Ovary (tissue), 7 donors: ENCODE measurements at regions not wholly inside any gene's neighbourhood (a gene's known extent, or its start where the extent isn't known, plus 50 kb on each side); places are given as distances from the start of the nearest gene placed in this dataset.

Experiments
- DNase-seq, 5 donors: peaks; one replicate each; pipeline ENCODE4 v3.0.0-alpha.2; 2019 to 2020
- H3K27ac ChIP-seq, 2 donors: fragments of 200-600 bp; one replicate each; pipeline versions ENCODE4 v1.5.1 to v1.8.0; 2019 to 2022
- H3K27me3 ChIP-seq: fragments of 200-600 bp; one replicate; pipeline ENCODE4 v1.8.0; 2022
- H3K36me3 ChIP-seq: fragments of 200-600 bp; sonication (generic); one replicate; pipeline ENCODE4 v1.5.1; 2019
- H3K4me1 ChIP-seq: one replicate; pipeline ENCODE4 v1.8.1; 2013; ENCODE audit warnings: mild to moderate bottlenecking, moderate library complexity; ENCODE audit not compliant: insufficient read depth
- H3K4me3 ChIP-seq: fragments of 200-600 bp; sonication (generic); one replicate; pipeline ENCODE4 v1.5.1; 2017
- H3K9me3 ChIP-seq, 2 donors: fragments of 200-600 bp in 1 of 2; sonication (generic) in 1 of 2; one replicate each; pipeline versions ENCODE4 v1.5.1 to v1.8.1; 2013 to 2019; ENCODE audit warnings: mild to moderate bottlenecking in 1 of 2, moderate library complexity in 1 of 2
- EP300 ChIP-seq: sonication (generic); formaldehyde crosslinking; IDR thresholded peaks from one replicate; pipeline ENCODE4 v1.6.1; 2017; ENCODE audit warnings: antibody characterized with exemption
- POLR2A ChIP-seq: fragments of 450-650 bp; IDR thresholded peaks from one replicate; pipeline ENCODE4 v1.6.1; 2017; ENCODE audit warnings: antibody characterized with exemption, mild to moderate bottlenecking, moderate library complexity
- WGBS, 3 donors: extraction: QIAGEN DNeasy Blood & Tissue Kit in 1 of 3; methylation state at CpG; one replicate each; pipeline versions ENCODE4 v1.1.5 to v1.1.7; 2013 to 2017; 5-methylcytosine and 5-hydroxymethylcytosine counted together
- intact Hi-C, 4 donors: fragments of 100-400 bp; cut with DNase I; formaldehyde crosslinking; loops; one replicate each; pipeline versions ENCODE4 v1.11.0 to v1.15.1; 2022 to 2023
- TF ChIP-seq, protein P1 (sequence below), 3 donors: fragments of 450-650 bp in 2 of 3; fragments of 200-600 bp in 1 of 3; IDR thresholded peaks; one replicate each; pipeline versions ENCODE4 v1.5.1 to v1.8.0; 2016 to 2022; ENCODE audit warnings: antibody characterized with exemption in 3 of 3, mild to moderate bottlenecking in 1 of 3
- donor health status: DM: no; HTN: no; CAD: no; lungs with moderate emphysema.
- donor health status: DM: no; HTN: no; CAD: no.
- donor health status: Bipolar disorder and iron deficiency.
- donor health status: DM: no; HTN: no; CAD: no.
- donor health status: DM: yes; HTN: yes; CAD: no.

GRCh38 chr1:177754603-177755002 lies 215.3 kb downstream of the SEC16B start:
- H3K27me3 ChIP-seq, result no peaks in the 10 kb centered on the region
- no peaks in the 10 kb centered on the region for H3K4me1 ChIP-seq
- whole genome bisulfite sequencing, 3 donors, result 28 to 39% (median 28%) methylated on average over 2 of the region's 2 CpGs
- no peaks in the 10 kb centered on the region for H3K9me3 ChIP-seq
- no peak for DNase-seq
- TF ChIP-seq POLR2A (no peak), EP300 (no peak)
- TF ChIP-seq, protein P1, sequence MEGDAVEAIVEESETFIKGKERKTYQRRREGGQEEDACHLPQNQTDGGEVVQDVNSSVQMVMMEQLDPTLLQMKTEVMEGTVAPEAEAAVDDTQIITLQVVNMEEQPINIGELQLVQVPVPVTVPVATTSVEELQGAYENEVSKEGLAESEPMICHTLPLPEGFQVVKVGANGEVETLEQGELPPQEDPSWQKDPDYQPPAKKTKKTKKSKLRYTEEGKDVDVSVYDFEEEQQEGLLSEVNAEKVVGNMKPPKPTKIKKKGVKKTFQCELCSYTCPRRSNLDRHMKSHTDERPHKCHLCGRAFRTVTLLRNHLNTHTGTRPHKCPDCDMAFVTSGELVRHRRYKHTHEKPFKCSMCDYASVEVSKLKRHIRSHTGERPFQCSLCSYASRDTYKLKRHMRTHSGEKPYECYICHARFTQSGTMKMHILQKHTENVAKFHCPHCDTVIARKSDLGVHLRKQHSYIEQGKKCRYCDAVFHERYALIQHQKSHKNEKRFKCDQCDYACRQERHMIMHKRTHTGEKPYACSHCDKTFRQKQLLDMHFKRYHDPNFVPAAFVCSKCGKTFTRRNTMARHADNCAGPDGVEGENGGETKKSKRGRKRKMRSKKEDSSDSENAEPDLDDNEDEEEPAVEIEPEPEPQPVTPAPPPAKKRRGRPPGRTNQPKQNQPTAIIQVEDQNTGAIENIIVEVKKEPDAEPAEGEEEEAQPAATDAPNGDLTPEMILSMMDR (IDR thresholded peaks at IDR 0.05), result no peak
- no peaks in the 10 kb centered on the region for H3K36me3 ChIP-seq
- intact Hi-C loops, result no loop called here
- no peak overlapping the region for H3K27ac ChIP-seq
- no peak overlapping the region for H3K4me3 ChIP-seq

DNA sequence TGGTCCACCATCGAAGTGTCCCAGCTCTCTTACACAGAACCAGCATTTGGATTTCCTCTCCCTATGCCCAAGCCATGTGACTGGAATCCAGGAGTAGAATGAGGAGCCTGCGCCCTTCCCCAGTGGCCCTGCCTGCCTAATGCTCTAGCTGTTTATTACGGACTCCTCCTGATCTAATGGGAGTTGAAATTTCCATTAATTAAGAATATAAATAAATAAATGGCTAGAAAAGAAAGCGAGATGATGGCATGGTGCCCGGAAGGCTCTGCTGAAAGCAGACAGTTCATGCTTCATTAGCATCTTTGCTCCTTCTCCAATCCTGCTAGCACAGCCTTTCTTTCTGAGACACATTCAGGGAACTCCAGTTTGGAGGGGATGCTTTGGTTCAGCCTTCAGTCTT lies 216.2 kb downstream of the SEC16B start:
- WGBS, 3 donors, result 62 to 73% (median 69%) methylated on average over 5 of the region's 5 CpGs
- H3K9me3 ChIP-seq, result no peaks in the 10 kb centered on the region
- DNase-seq, result no peak
- no peak overlapping the region for H3K27ac ChIP-seq
- no peaks in the 10 kb centered on the region for H3K4me1 ChIP-seq
- no peaks in the 10 kb centered on the region for H3K27me3 ChIP-seq
- H3K4me3 ChIP-seq, result no peak overlapping the region
- intact Hi-C loops, result no loop called here
- H3K36me3 ChIP-seq, result no peaks in the 10 kb centered on the region
- TF ChIP-seq EP300, result no peak
- TF ChIP-seq, protein P1 (IDR thresholded peaks at IDR 0.05), result no peak
- TF ChIP-seq POLR2A, result no peak

DNA sequence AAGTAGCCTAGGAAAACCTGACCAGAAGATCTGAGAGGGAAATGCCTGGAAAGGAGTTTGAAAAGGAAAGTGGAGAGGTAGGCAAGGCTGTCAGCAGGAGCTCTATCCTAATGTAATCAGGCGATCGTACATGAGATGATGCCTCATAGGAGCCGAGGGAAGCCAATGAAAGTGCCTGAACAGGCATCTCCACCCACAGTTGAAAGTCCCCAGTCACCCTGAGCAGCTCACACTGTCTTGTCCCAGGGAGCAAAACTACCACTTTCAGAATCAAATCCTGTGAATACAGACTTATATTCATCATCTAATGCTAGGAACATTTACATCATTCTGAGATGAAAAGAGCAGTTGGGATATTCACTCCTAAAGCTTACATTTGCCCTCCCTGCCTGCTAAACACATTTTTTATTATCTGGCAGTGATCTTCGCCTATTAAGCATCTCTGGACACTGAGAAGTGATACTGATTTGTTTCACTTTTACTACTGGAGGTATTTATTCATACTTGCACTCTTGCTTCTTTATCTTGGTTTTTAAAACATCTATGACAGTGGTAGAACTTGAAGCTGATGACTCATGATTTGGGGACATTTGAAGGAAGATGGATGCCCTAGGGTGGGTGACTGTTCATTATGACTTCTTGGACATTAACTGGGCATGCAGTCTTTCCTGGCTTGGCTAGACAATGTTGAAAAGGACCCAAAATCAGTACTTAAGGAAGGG lies 221.6 kb downstream of the SEC16B start:
- no peak for TF ChIP-seq EP300
- TF ChIP-seq, protein P1 (IDR thresholded peaks at IDR 0.05), result no peak
- TF ChIP-seq POLR2A, result no peak
- Histone ChIP-seq H3K36me3 (no peaks in the 10 kb centered on the region), H3K4me1 (no peaks in the 10 kb centered on the region), H3K9me3 (no peaks in the 10 kb centered on the region), H3K27ac (no peak overlapping the region), H3K27me3 (no peaks in the 10 kb centered on the region), H3K4me3 (no peak overlapping the region)
- intact Hi-C loops, result no loop called here
- DNase-seq, result no peak
- 85 to 90% (median 88%) methylated on average over 4 of the region's 4 CpGs for WGBS, 3 donors

- Histone ChIP-seq H3K27me3 (no peaks in the 10 kb centered on the region), H3K27ac (no peak overlapping the region), H3K36me3 (no peaks in the 10 kb centered on the region), H3K4me3 (no peak overlapping the region), H3K4me1 (no peaks in the 10 kb centered on the region), H3K9me3 (no peaks in the 10 kb centered on the region)
- DNase-seq, result no peak
- TF ChIP-seq EP300 (no peak), POLR2A (no peak)
- TF ChIP-seq, protein P1 (IDR thresholded peaks at IDR 0.05), result no peak
- 63 to 74% (median 68%) methylated on average over 3 of the region's 3 CpGs for WGBS, 3 donors
- intact Hi-C loops, result no loop called here
These were observed 223.7 kb downstream of the SEC16B start for GRCh38 chr1:177746155-177746554.
